Gastrocnemius medialis (tissue), 4 donors: ENCODE measurements at regions not wholly inside any gene's neighbourhood (a gene's known extent, or its start where the extent isn't known, plus 50 kb on each side); places are given as distances from the start of the nearest gene placed in this dataset.

Experiments
- CTCF ChIP-seq, 5 experiments: fragments of 450-650 bp in 3 of 5; fragments of 200-600 bp in 2 of 5; sonication (generic) in 2 of 5; IDR thresholded peaks in 4 of 5; conservative IDR thresholded peaks in 1 of 5; 1 replicate in 4 of 5; 2 replicates in 1 of 5; pipeline ENCODE4 v1.5.1; 2016 to 2019; ENCODE audit warnings: antibody characterized with exemption in 5 of 5, mild to moderate bottlenecking in 3 of 5, moderate library complexity in 3 of 5
- POLR2A ChIP-seq, 2 donors: fragments of 450-650 bp; IDR thresholded peaks; one replicate each; pipeline ENCODE4 v1.6.1; 2017; ENCODE audit warnings: antibody characterized with exemption in 2 of 2, mild to moderate bottlenecking in 2 of 2, moderate library complexity in 2 of 2

DNA sequence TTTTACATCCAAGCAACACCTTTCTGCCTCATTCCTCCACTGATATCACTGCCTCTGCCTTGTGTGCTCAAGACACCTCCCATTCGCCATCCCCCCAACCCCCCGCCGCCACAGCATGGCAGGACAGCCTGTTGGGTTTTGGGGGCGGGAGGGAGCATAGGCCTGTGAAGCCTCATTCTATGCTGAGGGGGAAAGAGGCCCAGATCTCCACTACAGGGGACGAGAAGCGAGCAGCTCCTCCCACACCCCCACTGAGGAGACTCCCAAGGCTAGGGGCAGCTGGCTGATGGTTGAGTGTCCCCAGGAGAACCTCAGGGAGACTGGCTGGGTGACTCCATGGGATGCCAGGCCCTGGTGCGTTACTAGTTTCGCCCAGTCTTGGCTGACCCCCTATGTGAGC lies 214.3 kb upstream of the SIX2 start:
- TF ChIP-seq CTCF (IDR thresholded peaks at IDR 0.05 in 4 of 5, conservative IDR thresholded peaks at IDR 0.05 in 1 of 5) = no peak
- no peak for TF ChIP-seq POLR2A (IDR thresholded peaks at IDR 0.05)
